ENCODE measurements at regions not wholly inside any gene's neighbourhood (a gene's known extent, or its start where the extent isn't known, plus 50 kb on each side); places are given as distances from the start of the nearest gene placed in this dataset.

DNA sequence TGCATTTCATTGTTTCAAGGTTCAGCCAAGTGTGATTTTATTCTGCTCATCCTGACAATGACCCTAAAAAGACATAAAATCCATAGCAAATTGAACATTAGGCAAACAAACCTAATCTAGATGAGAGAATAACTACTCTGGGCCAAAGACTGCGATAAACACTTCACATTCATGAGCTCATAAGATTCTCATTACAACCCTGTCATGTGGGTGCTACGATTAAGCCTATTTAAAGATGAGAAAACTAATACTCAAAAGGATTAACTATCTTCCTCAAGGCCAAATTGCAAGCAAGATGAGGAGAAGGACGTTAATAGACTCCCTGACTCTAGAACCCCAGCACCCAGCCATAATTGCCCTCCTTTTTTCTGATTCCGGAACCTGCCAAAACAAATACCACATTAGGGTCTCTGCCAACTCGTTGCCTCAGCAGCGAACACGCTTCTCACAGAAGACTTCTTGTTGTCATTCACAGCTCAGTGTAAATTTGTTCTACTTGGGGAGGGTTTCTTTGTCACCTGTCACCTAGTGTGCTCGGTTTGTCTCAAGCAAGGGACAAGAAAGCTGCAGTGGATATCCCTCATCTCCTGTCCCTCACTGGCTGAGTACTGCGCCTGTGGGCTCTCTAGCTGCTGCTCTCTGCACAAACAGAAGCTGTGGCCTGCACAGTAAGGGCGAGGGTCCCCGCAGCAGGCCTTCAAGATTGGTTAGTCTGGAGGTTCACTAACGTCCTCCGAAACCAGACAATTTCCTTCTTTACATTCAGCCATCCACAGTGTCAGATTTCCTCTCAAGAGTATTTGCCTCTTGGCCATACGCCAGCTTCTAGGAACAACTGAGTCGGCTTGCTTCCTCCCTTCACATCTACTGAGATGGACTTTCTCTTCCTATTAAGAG, 200.0 kb upstream of the UBE2E2 start:
- H3K36me3 Mint-ChIP-seq: no peaks in the 10 kb centered on the region
- no peak overlapping the region for H3K4me3 Mint-ChIP-seq
- H3K27ac Mint-ChIP-seq: peak overlapping the region in 1 of 6 donors; percentile 24
- peaks cover 0 to 3% (median 0%) of the 10 kb centered on the region in 7 donors for H3K9me3 Mint-ChIP-seq
- ATAC-seq (ENCODE audit: low read depth in 2 of 2) (no peak), DNase-seq (no peak)
- peaks cover 0 to 9% (median 5%) of the 10 kb centered on the region in 3 donors for H3K4me1 Mint-ChIP-seq
- no peaks in the 10 kb centered on the region for H3K27me3 Mint-ChIP-seq

DNA sequence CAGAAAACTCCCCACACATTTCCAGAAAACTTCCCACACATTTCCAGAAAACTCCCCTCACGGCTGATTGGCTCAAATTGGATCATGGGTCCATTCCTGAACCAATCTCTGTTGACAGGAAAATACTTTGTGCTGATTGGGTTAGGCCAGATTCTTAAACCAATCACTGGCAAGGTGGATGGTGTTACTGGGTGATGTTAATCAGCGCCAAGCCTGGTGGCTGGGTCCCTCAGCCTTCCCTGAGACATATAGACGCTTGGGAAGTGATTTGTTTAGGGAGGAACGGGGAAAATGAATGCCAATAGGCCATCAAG, 199.4 kb upstream of the UBE2E2 start:
- H3K36me3 Mint-ChIP-seq: no peaks in the 10 kb centered on the region
- peak overlapping the region in 1 of 8 donors; percentile 27 for H3K4me3 Mint-ChIP-seq
- no peak overlapping the region for H3K27ac Mint-ChIP-seq
- no peaks in the 10 kb centered on the region for H3K27me3 Mint-ChIP-seq
- peaks cover 0 to 9% (median 5%) of the 10 kb centered on the region in 3 donors for H3K4me1 Mint-ChIP-seq
- peaks cover 0 to 3% (median 0%) of the 10 kb centered on the region in 7 donors for H3K9me3 Mint-ChIP-seq
- ATAC-seq (ENCODE audit: low read depth in 2 of 2) (no peak), DNase-seq (no peak)

DNA sequence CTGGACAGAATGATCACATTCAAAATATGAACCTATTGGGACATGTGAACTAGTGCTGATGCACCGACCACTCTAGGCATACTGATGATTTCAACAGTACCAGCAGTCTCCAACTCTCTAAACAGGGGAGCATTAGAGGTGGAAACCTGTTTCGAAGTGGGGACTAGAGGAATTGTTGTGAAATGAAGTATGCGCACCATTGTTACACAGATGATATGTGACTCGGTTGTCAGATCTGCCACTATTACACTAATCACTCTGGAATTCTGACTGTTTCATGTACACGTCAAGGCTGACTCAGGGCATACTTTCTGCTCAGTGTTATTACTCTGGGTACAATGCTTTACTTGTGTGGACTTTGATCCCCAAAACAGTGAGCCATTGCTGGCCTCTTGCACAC, 198.2 kb upstream of the UBE2E2 start:
- no peak for ATAC-seq (ENCODE audit: low read depth in 2 of 2)
- peaks cover 0 to 3% (median 0%) of the 10 kb centered on the region in 7 donors for H3K9me3 Mint-ChIP-seq
- peaks cover 0 to under 1% (median 0%) of the 10 kb centered on the region in 3 donors for H3K27me3 Mint-ChIP-seq
- H3K36me3 Mint-ChIP-seq: no peaks in the 10 kb centered on the region
- no peak for DNase-seq
- H3K4me3 Mint-ChIP-seq: no peak overlapping the region
- no peak overlapping the region for H3K27ac Mint-ChIP-seq
- peaks cover 0 to 9% (median 5%) of the 10 kb centered on the region in 3 donors for H3K4me1 Mint-ChIP-seq

- Mint-ChIP-seq H3K36me3 (peaks cover 0 to 5% of the 10 kb centered on the region in 2 donors), H3K4me3 (no peak overlapping the region), H3K27me3 (no peaks in the 10 kb centered on the region), H3K9me3 (peaks cover 0 to 16% (median 3%) of the 10 kb centered on the region in 7 donors), H3K4me1 (no peaks in the 10 kb centered on the region), H3K27ac (peak overlapping the region in 1 of 6 donors; percentile 28)
- ATAC-seq (ENCODE audit: low read depth in 2 of 2) (no peak), DNase-seq (no peak)
These were observed 185.3 kb upstream of the UBE2E2 start for GRCh38 chr3:23017801-23018200.

DNA sequence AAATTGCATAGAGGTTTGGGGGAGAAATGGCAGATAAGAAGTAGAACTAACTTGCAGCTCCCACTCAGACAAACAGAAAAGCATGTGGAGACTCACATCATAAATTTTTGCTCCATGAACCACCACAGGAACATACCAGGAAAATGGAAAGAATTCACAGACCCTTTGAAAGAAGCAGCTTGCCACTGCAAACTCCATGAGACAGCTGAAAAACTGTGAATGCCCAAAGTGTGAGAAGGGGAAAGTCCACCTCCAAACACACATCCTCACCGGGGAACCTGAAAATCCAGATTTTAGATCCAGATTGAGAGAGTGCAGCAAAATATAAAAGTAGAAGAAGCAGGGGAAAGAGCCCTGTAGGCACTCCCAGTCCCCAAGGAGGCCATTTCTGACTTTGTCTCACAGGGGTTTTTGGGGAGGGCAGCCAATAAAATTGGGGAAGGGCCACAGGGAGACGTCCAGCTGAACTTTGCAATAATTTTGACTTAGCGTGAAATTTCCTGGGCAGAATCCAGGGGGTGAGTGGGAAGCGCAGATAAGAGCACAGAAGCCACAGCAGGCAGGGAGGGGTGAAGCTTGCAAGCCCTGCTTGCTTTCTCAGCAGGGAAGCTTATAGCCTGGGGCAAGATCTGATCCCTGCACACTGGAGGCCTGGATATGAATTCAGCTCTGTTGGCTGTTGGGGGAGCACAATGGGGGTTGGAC, 183.4 kb upstream of the UBE2E2 start:
- no peak overlapping the region for H3K4me3 Mint-ChIP-seq
- no peaks in the 10 kb centered on the region for H3K27me3 Mint-ChIP-seq
- no peaks in the 10 kb centered on the region for H3K4me1 Mint-ChIP-seq
- no peak overlapping the region for H3K27ac Mint-ChIP-seq
- H3K9me3 Mint-ChIP-seq: peaks cover 8 to 34% (median 15%) of the 10 kb centered on the region in 7 donors
- H3K36me3 Mint-ChIP-seq: peaks cover 8 to 18% of the 10 kb centered on the region in 2 donors
- DNase-seq (no peak), ATAC-seq (ENCODE audit: low read depth in 2 of 2) (no peak)

DNA sequence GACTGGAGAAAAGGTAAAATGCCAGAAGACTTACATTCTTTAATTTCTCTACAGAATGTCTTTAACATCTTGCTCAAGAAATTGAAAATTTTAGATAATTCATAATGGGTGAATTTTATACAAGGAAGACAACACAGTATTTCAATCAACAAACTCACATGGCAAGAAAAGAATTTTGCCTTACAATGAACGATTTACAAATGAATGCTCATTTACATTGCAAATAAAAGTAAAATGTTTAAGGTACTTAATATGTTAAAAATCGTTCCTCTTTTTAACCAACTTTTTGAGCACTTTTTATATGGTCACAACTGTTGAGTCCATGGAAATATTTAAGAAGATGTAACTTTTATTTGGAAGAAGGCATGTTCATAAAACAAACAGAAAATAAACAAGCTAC, 174.8 kb upstream of the UBE2E2 start:
- Mint-ChIP-seq H3K4me3 (no peak overlapping the region), H3K4me1 (no peaks in the 10 kb centered on the region), H3K36me3 (peaks cover 5 to 8% of the 10 kb centered on the region in 2 donors), H3K27me3 (no peaks in the 10 kb centered on the region), H3K9me3 (peaks cover 13 to 35% (median 22%) of the 10 kb centered on the region in 7 donors), H3K27ac (no peak overlapping the region)
- no peak for ATAC-seq (ENCODE audit: low read depth in 2 of 2)
- DNase-seq: no peak

GRCh38 chr3:23029001-23029400, 174.1 kb upstream of the UBE2E2 start:
- Mint-ChIP-seq H3K36me3 (peaks cover 0 to 1% of the 10 kb centered on the region in 2 donors), H3K4me3 (no peak overlapping the region), H3K4me1 (no peaks in the 10 kb centered on the region), H3K27ac (no peak overlapping the region), H3K9me3 (peaks cover 9 to 35% (median 26%) of the 10 kb centered on the region in 7 donors), H3K27me3 (no peaks in the 10 kb centered on the region)
- ATAC-seq (ENCODE audit: low read depth in 2 of 2) (no peak), DNase-seq (no peak)

DNA sequence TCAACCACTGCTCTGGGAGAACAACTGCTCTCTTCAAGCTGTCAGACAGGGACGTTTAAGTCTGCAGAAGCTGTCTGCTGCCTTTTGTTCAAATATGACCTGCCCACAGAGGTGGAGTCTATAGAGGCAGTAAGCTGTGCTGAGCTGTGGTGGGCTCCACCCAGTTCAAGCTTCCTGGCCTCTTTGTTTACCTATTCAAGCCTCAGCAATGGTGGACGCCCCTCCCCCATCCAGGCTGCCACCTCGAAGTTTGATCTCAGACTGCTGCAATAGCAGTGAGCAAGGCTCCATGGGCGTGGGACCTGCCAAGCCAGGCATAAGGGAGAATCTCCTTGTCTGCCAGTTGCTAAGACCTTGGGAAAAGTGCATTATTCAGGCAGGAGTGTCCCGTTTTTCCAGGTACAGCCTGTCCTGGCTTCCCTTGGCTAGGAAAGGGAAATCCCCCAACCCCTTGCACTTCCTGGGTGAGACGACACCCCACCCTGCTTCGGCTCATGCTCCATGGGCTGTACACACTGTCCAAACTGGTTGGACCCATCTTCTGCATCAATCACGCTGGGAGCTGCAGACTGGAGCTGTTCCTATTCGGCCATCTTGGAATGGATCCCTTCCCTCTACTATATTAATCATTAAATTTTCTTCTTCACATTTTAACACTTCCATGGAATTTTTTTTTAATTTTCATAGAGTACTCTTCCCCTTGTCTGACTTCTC, 167.0 kb upstream of the UBE2E2 start:
- peak; percentile 27 for DNase-seq
- peak overlapping the region in 5 of 8 donors; percentile 18 to 83 (median 53) for H3K4me3 Mint-ChIP-seq

DNA sequence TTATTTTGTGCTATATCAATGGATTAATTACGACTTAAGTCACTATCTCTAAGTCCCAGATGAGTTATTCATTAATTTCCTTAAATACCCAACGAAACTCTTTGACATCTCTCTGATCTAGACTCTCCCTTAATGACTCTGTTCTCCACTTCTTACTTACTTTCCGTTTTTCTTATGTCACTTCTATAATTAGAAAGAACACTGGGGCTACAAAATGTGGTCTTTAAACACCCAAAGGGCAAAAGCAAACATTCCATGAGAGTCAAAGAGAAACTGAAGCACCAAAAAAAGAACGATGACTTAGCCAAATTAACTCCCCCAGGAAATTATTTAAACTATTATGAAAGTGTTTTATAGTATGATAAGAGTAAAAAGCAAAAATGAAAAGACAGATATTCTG, 166.4 kb upstream of the UBE2E2 start:
- H3K27ac Mint-ChIP-seq: peak overlapping the region in 2 of 6 donors; percentile 26 to 41
- peaks cover 7 to 8% of the 10 kb centered on the region in 2 donors for H3K36me3 Mint-ChIP-seq
- H3K27me3 Mint-ChIP-seq: peaks cover 0 to 6% (median 0%) of the 10 kb centered on the region in 3 donors
- no peak for ATAC-seq (ENCODE audit: low read depth in 2 of 2)
- no peak for DNase-seq
- H3K9me3 Mint-ChIP-seq: peaks cover 0 to 31% (median 13%) of the 10 kb centered on the region in 7 donors
- peak overlapping the region in 4 of 8 donors; percentile 31 to 71 (median 52) for H3K4me3 Mint-ChIP-seq
- peaks cover 23 to 37% (median 25%) of the 10 kb centered on the region in 3 donors for H3K4me1 Mint-ChIP-seq

More for the DNA sequence above, 167.0 kb upstream of the UBE2E2 start:
- Mint-ChIP-seq H3K36me3 (peaks cover 7 to 8% of the 10 kb centered on the region in 2 donors), H3K27me3 (peaks cover 0 to 6% (median 0%) of the 10 kb centered on the region in 3 donors), H3K9me3 (peaks cover 6 to 37% (median 20%) of the 10 kb centered on the region in 7 donors), H3K27ac (peak overlapping the region in 3 of 6 donors; percentile 2 to 34 (median 26)), H3K4me1 (peaks cover 23 to 37% (median 25%) of the 10 kb centered on the region in 3 donors)
- ATAC-seq (ENCODE audit: low read depth in 2 of 2): peak; percentile 23 to 40

- H3K36me3 Mint-ChIP-seq: peaks cover 7 to 8% of the 10 kb centered on the region in 2 donors
- DNase-seq (no peak), ATAC-seq (ENCODE audit: low read depth in 2 of 2) (peak in 1 of 2 donors; percentile 46)
- H3K27ac Mint-ChIP-seq: no peak overlapping the region
- H3K4me1 Mint-ChIP-seq: peaks cover 23 to 37% (median 25%) of the 10 kb centered on the region in 3 donors
- peak overlapping the region in 1 of 8 donors; percentile 13 for H3K4me3 Mint-ChIP-seq
- H3K9me3 Mint-ChIP-seq: peaks cover 0 to 17% (median 7%) of the 10 kb centered on the region in 7 donors
- H3K27me3 Mint-ChIP-seq: peaks cover 0 to 6% (median 0%) of the 10 kb centered on the region in 3 donors
These were observed 164.7 kb upstream of the UBE2E2 start for GRCh38 chr3:23038471-23038870.

DNA sequence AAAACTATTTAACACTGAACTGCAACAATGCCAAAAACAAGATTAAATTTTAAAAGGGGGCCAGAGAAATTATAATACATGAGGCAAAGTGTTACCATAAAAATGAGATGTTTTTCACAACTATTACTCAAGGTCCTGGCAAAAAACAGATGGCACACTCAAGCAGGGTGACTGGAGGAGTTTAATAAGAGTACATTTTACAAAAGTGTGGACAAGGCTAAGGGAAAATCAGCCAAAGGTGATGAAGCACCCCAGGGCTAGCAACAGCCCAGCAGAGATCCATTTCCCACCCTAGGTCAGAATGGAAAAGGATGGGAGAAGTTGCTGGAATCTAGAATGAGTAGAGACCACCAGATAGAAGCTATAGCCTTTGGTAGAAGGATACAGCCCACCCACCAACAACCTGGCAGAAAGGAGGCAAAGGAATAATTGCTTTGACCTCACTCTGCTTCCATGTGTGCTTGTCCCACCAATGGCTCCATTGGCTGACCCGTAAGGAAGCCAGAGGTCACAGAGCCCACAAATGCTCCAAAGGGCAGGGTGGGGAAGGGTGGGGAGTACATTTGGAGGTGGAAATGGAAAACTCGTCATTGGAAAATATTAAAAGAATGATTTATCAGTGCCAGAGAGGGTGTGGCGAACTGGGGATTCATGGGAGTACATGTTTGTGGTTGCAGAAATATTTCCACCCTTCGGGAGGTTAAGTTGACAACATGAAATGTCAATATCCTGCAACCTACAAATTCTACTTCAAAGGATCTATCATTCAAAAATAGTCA, 161.0 kb upstream of the UBE2E2 start:
- no peak for DNase-seq
- Mint-ChIP-seq H3K27ac (no peak overlapping the region), H3K9me3 (peaks cover 5 to 21% (median 13%) of the 10 kb centered on the region in 7 donors), H3K4me1 (peaks cover 6 to 12% (median 9%) of the 10 kb centered on the region in 3 donors), H3K36me3 (peaks cover 15 to 18% of the 10 kb centered on the region in 2 donors), H3K4me3 (no peak overlapping the region), H3K27me3 (no peaks in the 10 kb centered on the region)
- ATAC-seq (ENCODE audit: low read depth in 2 of 2): no peak

GRCh38 chr3:23044463-23044862, 158.7 kb upstream of the UBE2E2 start:
- H3K4me1 Mint-ChIP-seq: no peaks in the 10 kb centered on the region
- no peak overlapping the region for H3K4me3 Mint-ChIP-seq
- ATAC-seq (ENCODE audit: low read depth in 2 of 2): no peak
- H3K36me3 Mint-ChIP-seq: peaks cover 19 to 24% of the 10 kb centered on the region in 2 donors
- DNase-seq: no peak
- no peaks in the 10 kb centered on the region for H3K27me3 Mint-ChIP-seq
- H3K27ac Mint-ChIP-seq: no peak overlapping the region
- H3K9me3 Mint-ChIP-seq: peaks cover 9 to 39% (median 21%) of the 10 kb centered on the region in 7 donors
